HepG2 (cell line): ENCODE measurements at regions not wholly inside any gene's neighbourhood (a gene's known extent, or its start where the extent isn't known, plus 50 kb on each side); places are given as distances from the start of the nearest gene placed in this dataset.

Experiments used
- ATAC-seq: fragments of 200-7000 bp; cut with Tn5 transposase; 3 replicates; pipeline ENCODE4 v1.9.1; 2020; ENCODE audit warnings: mild to moderate bottlenecking, moderate library complexity
- BruUV-seq: library from RNA; stranded (reverse); fragments of 400-500 nt; replicated peaks from 2 replicates; lab custom pipeline; 2021; lab: Mats Ljungman, UMichigan
- CTCF ChIA-PET: fragments of 300-600 bp; formaldehyde crosslinking; extraction: SDS; loops from one replicate; lab custom pipeline; 2021; ENCODE audit warnings: low total read pairs, inconsistent platforms, low intra/inter-chr PET ratio; lab: Yijun Ruan, JAX
- POLR2A ChIA-PET: fragments of 350-600 bp; sonication (Branson Sonifier 250); formaldehyde crosslinking; loops from one replicate; lab custom pipeline; 2020; ENCODE audit warnings: antibody characterized with exemption, inconsistent platforms; lab: Yijun Ruan, JAX
- DNase-seq: peaks from one replicate; pipeline ENCODE4 v3.0.0-alpha.2; 2015; ENCODE audit warnings: low spot score
- FAIRE-seq: peaks from 3 replicates; lab custom pipeline; 2011; peaks lifted over from hg19 to GRCh38; lab: Jason Lieb, UNC
- H2AFZ ChIP-seq: one replicate; pipeline ENCODE4 v1.6.1; 2011; ENCODE audit warnings: low read length, inconsistent platforms
- H3K27ac ChIP-seq: fragments of 300-600 bp; 3 replicates; pipeline ENCODE4 v1.8.0; 2011; ENCODE audit warnings: mixed run types, mild to moderate bottlenecking, mixed read lengths, low read length, inconsistent platforms; ENCODE audit not compliant: insufficient read depth; ENCODE audit errors: extremely low read length
- H3K27me3 ChIP-seq, 2 experiments: fragments of 200-600 bp in 1 of 2; 2 replicates in 1 of 2; 3 replicates in 1 of 2; pipeline versions ENCODE4 v1.6.0 to v1.8.0; 2011; ENCODE audit warnings: low read length in 2 of 2, mild to moderate bottlenecking in 2 of 2, moderate library complexity in 2 of 2, inconsistent platforms in 1 of 2; ENCODE audit not compliant: insufficient read depth in 2 of 2, control insufficient read depth in 1 of 2
- H3K36me3 ChIP-seq, 2 experiments: fragments of 200-600 bp in 1 of 2; replicated peaks in 1 of 2; 2 replicates in 1 of 2; 3 replicates in 1 of 2; pipeline versions ENCODE4 v1.5.1 to v1.8.0; 2011; ENCODE audit warnings: low read length in 2 of 2, inconsistent platforms in 1 of 2; ENCODE audit not compliant: insufficient read depth in 2 of 2, control insufficient read depth in 1 of 2
- H3K4me1 ChIP-seq: 2 replicates; pipeline ENCODE4 v1.5.1; 2012; ENCODE audit warnings: low read length, inconsistent platforms; ENCODE audit not compliant: insufficient read depth
- H3K4me2 ChIP-seq: 2 replicates; pipeline ENCODE4 v1.6.0; 2011; ENCODE audit warnings: low read depth, low read length, inconsistent platforms
- H3K4me3 ChIP-seq, 3 experiments: fragments of 200-600 bp in 1 of 3; sonication (generic), shearing (Covaris generic) in 1 of 3; replicated peaks in 1 of 3; 2 replicates each; pipeline ENCODE4 v1.5.1; 2011 to 2016; ENCODE audit warnings: low read length in 3 of 3, inconsistent platforms in 2 of 3, low read depth in 2 of 3, mild to moderate bottlenecking in 2 of 3, control low read depth in 1 of 3, mixed read lengths in 1 of 3; ENCODE audit not compliant: insufficient read depth in 1 of 3
- H3K79me2 ChIP-seq: one replicate; pipeline ENCODE4 v1.6.1; 2011; ENCODE audit warnings: low read length, inconsistent platforms; ENCODE audit not compliant: insufficient read depth
- H3K9ac ChIP-seq: 2 replicates; pipeline ENCODE4 v1.6.0; 2011; ENCODE audit warnings: mild to moderate bottlenecking, low read depth, low read length, inconsistent platforms; ENCODE audit not compliant: insufficient read depth
- H3K9me3 ChIP-seq: 2 replicates; pipeline ENCODE4 v1.5.1; 2012; ENCODE audit warnings: mild to moderate bottlenecking, low read length
- H4K20me1 ChIP-seq: 2 replicates; pipeline ENCODE4 v1.6.0; 2011; ENCODE audit warnings: inconsistent platforms, mild to moderate bottlenecking, low read length, moderate library complexity; ENCODE audit not compliant: insufficient read depth
- HIC2 ChIP-seq: sonication (generic); formaldehyde crosslinking; IDR thresholded peaks from 2 replicates; pipeline ENCODE4 v1.9.0; 2022; ENCODE audit warnings: low read depth, missing genetic modification reagents
- MAFK ChIP-seq, 2 experiments: IDR thresholded peaks in 1 of 2; conservative IDR thresholded peaks in 1 of 2; 2 replicates each; pipeline ENCODE4 v1.6.1; 2011; ENCODE audit warnings: improper control_type of control experiment in 2 of 2, low read length in 2 of 2
- MEIS1 ChIP-seq: sonication (generic); formaldehyde crosslinking; IDR thresholded peaks from 2 replicates; pipeline ENCODE4 v1.9.0; 2021; ENCODE audit warnings: mild to moderate bottlenecking, missing genetic modification reagents, moderate library complexity, borderline replicate concordance
- MNT ChIP-seq: fragments of 450-650 bp; IDR thresholded peaks from 2 replicates; pipeline ENCODE4 v1.6.1; 2016
- NR2F1 ChIP-seq, 2 experiments: fragments of 450-650 bp in 1 of 2; formaldehyde crosslinking in 1 of 2; IDR thresholded peaks; 2 replicates each; pipeline versions ENCODE4 v1.5.0 to v1.6.1; 2016 to 2020; ENCODE audit warnings: mild to moderate bottlenecking in 1 of 2, missing compliant biosample characterization in 1 of 2, missing genetic modification reagents in 1 of 2, moderate library complexity in 1 of 2
- TEAD2 ChIP-seq: sonication (generic); formaldehyde crosslinking; IDR thresholded peaks from 2 replicates; pipeline ENCODE4 v1.9.0; 2021; ENCODE audit warnings: missing genetic modification reagents
- TFDP1 ChIP-seq: IDR thresholded peaks from 2 replicates; pipeline ENCODE4 v1.6.1; 2016; ENCODE audit warnings: missing compliant biosample characterization, missing genetic modification reagents, borderline replicate concordance
- TGIF2 ChIP-seq: IDR thresholded peaks from 2 replicates; pipeline ENCODE4 v1.6.1; 2016; ENCODE audit warnings: control low read depth, missing compliant biosample characterization
- TOE1 ChIP-seq: sonication (generic); formaldehyde crosslinking; IDR thresholded peaks from 2 replicates; pipeline ENCODE4 v1.4.0; 2020; ENCODE audit warnings: mild to moderate bottlenecking, missing genetic modification reagents
- ZNF33B ChIP-seq: sonication (generic); formaldehyde crosslinking; IDR thresholded peaks from 2 replicates; pipeline ENCODE4 v1.5.1; 2020; ENCODE audit warnings: mild to moderate bottlenecking, missing genetic modification reagents
- whole genome bisulfite sequencing: methylation state at CpG from one replicate; pipeline ENCODE4 v1.1.6; 2017; ENCODE audit warnings: low lambda C conversion rate; 5-methylcytosine and 5-hydroxymethylcytosine counted together
- in situ Hi-C: cut with HindIII; loops from 2 replicates; pipeline ENCODE4 v1.10.0; 2017; ENCODE audit warnings: low pct_unique_long_range_greater_than_20kb; ENCODE audit not compliant: extremely low pct_ligation_motif_present
- intact Hi-C: fragments of 100-400 bp; cut with micrococcal nuclease; formaldehyde crosslinking; loops from one replicate; pipeline ENCODE4 v1.10.0; 2022; ENCODE audit not compliant: unreplicated experiment
- TF ChIP-seq, protein P1 (sequence below): sonication (generic); formaldehyde crosslinking; IDR thresholded peaks from 2 replicates; pipeline ENCODE4 v1.8.0; 2022; ENCODE audit warnings: mild to moderate bottlenecking, missing genetic modification reagents, moderate library complexity

GRCh38 chr16:35841632-35842031 is 2382.2 kb downstream of the TP53TG3F start:
- FAIRE-seq (no peak), ATAC-seq (no peak), DNase-seq (no peak)
- no peaks in the 10 kb centered on the region for H3K36me3 ChIP-seq
- H3K4me3 ChIP-seq = no peak overlapping the region
- in situ Hi-C loops (no loop called here), intact Hi-C loops (no loop called here)
- WGBS = 2% methylated on average over 3 of the region's 3 CpGs
- no peak overlapping the region for H2AFZ ChIP-seq
- no peak overlapping the region for H3K27ac ChIP-seq
- H3K27me3 ChIP-seq = no peaks in the 10 kb centered on the region
- H4K20me1 ChIP-seq = no peaks in the 10 kb centered on the region
- no TSS peak for BruUV-seq
- TF ChIP-seq MNT = peak; percentile 80
- TF ChIP-seq HIC2 (CRISPR knock-in tag) = no peak
- CTCF ChIA-PET = no interaction called here
- peaks cover 91% of the 10 kb centered on the region for H3K9me3 ChIP-seq
- no peaks in the 10 kb centered on the region for H3K4me1 ChIP-seq
- no peak overlapping the region for H3K4me2 ChIP-seq
- no peak overlapping the region for H3K9ac ChIP-seq
- H3K79me2 ChIP-seq = no peaks in the 10 kb centered on the region
- POLR2A ChIA-PET = no interaction called here

DNA sequence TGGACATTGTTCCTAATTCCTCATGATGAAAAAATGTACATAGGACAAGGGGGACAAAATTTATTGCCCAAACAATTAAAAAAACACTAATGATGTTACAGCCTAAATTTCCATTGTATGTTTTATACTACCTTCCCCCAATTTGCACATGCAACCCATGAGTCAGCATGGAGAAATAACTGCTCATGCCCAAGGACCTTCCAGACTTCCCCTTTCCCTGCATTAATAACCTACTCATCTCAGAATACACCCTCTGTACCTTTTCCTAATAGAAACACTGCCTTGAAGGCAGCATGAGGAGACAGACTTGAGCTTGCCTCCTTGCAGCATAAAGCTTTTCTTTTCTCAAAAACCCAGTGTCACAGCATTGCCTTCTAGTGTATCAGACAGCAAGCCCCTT is 2402.8 kb downstream of the TP53TG3F start:
- no peak for DNase-seq
- ATAC-seq = no peak
- in situ Hi-C loops = no loop called here
- no TSS peak for BruUV-seq
- no peaks in the 10 kb centered on the region for H3K79me2 ChIP-seq
- H4K20me1 ChIP-seq = no peaks in the 10 kb centered on the region
- FAIRE-seq = no peak
- H3K36me3 ChIP-seq = no peaks in the 10 kb centered on the region
- no peaks in the 10 kb centered on the region for H3K4me1 ChIP-seq
- H2AFZ ChIP-seq = no peak overlapping the region
- ChIA-PET CTCF (no interaction called here), POLR2A (no interaction called here)
- no peak overlapping the region for H3K4me3 ChIP-seq
- no peak overlapping the region for H3K27ac ChIP-seq
- H3K9me3 ChIP-seq = peaks cover 93% of the 10 kb centered on the region
- no peaks in the 10 kb centered on the region for H3K27me3 ChIP-seq
- no peak overlapping the region for H3K4me2 ChIP-seq
- no peak overlapping the region for H3K9ac ChIP-seq
- intact Hi-C loops = no loop called here
- TF ChIP-seq TEAD2 (CRISPR knock-in tag) (no peak), TOE1 (CRISPR knock-in tag) (no peak), ZNF33B (CRISPR knock-in tag) (no peak), NR2F1 (CRISPR knock-in tag; IDR thresholded peaks at IDR 0.05) (no peak), TFDP1 (no peak), MAFK (conservative IDR thresholded peaks at IDR 0.05 in 1 of 2, IDR thresholded peaks at IDR 0.05 in 1 of 2; ENCODE audit: low read length in 2 of 2) (no peak), TGIF2 (CRISPR knock-in tag) (no peak), MEIS1 (CRISPR knock-in tag) (no peak)
- TF ChIP-seq, protein P1, sequence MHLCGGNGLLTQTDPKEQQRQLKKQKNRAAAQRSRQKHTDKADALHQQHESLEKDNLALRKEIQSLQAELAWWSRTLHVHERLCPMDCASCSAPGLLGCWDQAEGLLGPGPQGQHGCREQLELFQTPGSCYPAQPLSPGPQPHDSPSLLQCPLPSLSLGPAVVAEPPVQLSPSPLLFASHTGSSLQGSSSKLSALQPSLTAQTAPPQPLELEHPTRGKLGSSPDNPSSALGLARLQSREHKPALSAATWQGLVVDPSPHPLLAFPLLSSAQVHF = no peak
